GM21619 (cell line): ENCODE measurements at regions not wholly inside any gene's neighbourhood (a gene's known extent, or its start where the extent isn't known, plus 50 kb on each side); places are given as distances from the start of the nearest gene placed in this dataset.
"Not testable (repeated sequence)": the region's sequence is repeated elsewhere in the genome, so short reads cannot be mapped to it uniquely, and the experiment has no call there.

Experiments used
- ATAC-seq: cut with Tn5 transposase; IDR thresholded peaks from one replicate; pipeline ENCODE4 v1.9.1; 2021; ENCODE audit not compliant: unreplicated experiment

DNA sequence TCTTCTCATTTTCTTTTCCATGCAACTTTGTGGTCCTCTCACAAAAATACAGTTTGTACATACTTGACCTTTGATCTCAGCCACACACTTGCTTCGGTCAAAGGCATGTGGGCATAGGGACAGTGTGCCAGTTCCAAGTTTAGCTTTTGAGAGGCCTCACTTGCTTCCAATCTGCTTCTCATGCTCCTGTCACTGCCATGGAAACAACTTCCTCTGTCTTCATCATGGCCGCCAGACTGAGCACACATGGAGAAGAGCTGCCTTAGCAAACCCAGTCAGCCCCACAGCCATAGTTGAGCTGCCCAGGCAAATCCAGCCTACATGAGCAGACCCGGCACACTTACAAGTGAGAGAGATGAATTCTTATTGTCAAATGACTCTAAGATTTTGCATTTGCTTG lies 138.2 kb upstream of the TUSC1 start:
- ATAC-seq: no peak

DNA sequence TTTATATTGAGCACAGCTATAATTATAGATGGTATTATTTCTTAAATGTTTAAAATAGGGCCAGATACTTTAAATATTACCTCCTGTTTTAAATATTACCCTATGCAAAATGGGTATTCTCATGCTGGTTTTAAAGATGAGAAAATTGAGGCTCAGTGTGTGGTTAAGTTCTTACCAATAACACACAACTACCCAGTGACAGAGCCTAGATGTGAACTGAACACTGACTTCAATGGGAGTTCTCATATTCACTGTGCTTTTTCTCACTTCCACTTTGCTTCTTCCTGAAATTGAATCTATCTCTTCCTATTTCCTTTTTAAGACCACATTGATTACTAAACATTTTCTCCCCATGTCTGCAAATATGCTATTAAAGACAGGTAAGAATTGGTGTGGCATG lies 135.8 kb upstream of the TUSC1 start:
- ATAC-seq: no peak

DNA sequence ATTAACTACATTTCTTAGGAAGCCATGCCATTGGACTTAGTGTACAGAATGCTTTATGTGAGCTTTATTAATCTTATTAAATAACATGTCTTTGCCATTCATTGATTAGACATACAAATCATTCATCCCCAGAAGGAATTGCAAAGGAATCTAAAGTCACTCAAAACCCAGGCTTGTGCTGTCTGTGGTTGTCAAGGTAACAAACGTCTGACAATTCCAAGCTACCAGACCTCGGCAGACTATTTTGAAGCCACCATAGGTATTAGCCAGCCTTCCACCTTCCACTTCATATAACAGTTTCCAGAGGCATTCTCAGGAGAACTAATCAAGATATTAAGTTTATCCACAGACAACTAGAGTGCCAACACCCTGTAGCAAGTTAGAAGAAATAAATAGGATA lies 135.2 kb upstream of the TUSC1 start:
- ATAC-seq: no peak

DNA sequence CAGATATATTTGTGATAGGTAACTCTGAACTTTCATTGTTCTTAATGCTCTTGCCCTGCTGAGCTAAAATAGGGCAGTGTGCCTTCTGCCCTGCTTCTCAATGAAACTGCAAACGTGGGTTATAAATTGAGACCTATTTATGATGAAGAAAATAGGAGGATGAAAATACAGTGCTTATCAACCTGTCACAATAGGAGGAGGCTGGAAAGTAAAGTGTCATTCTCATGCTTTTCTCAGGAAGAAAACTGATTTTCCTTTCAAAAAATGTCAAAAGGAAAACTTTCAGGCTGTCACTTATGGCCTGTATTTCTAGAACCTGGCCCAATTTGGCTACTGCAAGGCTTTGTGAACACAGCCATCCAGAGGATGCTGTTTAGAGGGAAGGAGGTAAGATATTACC lies 130.3 kb upstream of the TUSC1 start:
- no peak for ATAC-seq

DNA sequence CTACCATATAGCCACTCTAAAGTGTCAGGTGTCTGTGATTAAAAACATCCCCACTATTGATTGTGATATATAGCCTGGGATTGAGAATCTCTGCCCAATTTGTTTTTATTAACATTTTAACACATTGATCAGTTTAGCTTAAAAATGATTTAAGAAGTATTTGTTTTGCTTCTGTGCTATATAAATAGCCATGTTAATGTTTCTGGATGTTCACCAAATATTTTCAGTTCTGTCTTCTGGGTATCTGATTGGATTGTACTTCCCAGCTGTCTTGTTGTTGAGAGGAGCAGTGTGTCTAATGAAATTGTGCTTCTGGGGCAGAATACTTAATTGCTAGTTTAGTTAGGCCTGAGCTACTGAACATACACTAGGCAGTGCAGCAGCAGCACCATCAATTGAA lies 126.6 kb upstream of the TUSC1 start:
- no peak for ATAC-seq

DNA sequence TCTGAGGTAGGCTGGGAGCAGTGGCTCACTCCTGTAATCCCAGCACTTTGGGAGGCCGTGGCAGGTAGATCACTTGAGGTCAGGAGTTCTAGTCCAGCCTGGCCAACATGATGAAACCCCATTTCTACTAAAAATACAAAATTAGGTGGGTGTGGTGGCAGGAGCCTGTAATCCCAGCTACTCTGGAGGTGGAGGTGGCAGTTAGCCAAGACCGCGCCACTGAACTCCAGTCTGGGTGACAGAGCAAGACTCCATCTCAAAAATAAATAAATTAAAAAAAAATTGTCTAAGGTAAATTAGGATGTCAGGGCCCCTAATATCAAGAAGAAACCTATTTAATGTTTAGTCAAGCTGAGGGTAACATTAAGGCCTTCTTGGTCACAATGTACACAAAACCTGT lies 123.7 kb upstream of the TUSC1 start:
- ATAC-seq: not testable (repeated sequence)

DNA sequence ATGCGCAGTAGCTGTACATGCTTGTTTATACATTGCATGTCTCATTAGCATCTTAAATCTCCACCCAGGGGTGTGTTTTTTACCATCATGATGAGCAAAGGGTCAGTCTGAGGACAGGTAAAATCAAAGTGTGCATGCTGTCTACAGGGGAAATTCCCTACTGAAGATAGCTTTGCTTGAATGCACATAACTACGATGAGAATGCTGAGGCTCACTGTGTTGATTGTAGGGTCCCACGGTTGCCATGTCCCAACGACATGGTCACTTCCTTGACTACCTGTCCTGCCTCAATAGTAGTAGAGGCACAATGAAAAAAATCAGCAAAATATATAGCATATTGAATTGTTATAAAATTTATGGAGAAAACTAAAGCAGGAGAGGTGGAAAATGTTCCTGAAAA lies 95.6 kb upstream of the TUSC1 start:
- ATAC-seq: no peak

DNA sequence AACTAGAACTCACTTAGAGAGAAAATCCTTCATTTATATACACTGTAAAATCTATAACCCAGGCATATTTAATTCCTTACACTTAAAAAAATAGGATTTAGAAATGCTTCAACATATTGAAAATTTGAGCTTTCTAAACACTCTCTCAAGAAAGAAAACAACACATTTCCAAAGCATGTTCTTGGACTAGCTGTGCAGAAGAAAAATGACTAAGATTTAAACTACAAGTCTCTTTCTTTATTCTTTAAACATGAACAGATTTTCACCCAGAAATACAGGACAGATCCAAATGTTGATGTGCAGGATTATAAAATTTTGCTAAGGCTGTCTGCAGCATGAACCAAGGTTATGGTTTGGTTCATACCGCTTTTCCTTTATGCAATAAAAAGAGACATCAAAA lies 77.7 kb upstream of the TUSC1 start:
- ATAC-seq: no peak

DNA sequence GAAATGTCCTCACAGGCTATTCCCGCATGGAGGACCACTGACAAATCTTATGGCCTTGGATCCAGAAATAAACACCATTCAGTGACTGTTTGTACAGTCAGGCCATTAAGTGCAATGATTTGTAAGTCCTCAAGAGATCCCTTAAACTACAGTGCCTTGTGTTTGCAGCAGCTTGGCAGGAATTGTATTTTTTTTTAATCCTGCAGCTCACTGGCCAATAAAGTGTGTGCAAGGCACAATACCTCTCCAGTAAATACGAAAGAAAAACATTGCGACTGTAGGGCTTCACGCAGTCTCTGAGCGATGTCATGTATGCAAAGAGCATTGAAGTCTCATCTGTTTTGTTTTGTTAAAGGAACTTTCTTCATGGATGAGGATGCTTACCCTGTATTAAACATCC lies 74.2 kb upstream of the TUSC1 start:
- no peak for ATAC-seq

DNA sequence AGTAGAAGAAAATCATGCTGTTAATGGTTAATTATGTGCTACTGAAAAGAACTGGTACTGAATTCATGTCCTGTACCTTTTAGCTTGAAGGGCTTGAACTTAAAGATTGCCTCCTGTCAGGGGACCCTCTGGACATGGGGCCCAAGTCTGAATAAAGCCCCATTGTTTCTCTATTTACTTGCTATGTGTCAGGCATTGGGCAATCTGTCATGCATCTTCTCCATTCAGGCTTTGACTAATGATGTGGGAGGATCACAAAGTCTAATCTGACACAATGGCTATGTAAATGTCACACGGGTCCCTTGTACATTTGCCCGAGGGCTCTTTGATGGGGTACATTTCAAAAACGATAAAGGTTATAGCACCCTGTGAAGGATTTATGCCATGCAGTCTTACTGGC lies 64.0 kb upstream of the TUSC1 start:
- no peak for ATAC-seq

DNA sequence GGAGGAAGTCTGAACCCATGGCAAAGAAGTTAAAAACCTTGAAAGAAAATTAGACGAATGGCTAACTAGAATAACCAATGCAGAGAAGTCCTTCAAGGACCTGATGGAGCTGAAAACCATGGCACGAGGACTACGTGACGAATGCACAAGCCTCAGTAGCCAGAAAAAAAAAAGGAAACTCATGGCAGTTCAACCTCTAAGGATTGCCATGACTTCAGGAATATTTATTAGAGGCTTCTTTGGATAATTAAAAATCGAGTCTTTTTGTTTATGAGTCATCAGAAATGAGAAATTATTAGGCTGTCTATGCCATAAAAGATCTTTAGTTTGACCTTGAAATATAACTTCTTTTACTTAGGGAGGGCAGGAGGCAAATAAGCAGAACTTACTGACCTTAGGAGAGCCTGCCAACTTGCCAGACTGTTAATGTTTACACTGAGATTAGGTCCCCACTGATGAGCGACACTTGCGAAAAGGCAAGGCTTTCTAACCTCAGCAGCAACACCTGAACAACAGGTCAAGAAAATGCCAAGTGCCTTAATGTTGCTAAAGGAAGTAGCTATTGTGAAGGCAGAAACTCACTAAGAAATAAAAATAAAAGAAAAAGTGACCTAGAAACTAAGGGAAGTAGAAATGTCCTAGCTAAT lies 55.2 kb upstream of the TUSC1 start:
- ATAC-seq: no peak

DNA sequence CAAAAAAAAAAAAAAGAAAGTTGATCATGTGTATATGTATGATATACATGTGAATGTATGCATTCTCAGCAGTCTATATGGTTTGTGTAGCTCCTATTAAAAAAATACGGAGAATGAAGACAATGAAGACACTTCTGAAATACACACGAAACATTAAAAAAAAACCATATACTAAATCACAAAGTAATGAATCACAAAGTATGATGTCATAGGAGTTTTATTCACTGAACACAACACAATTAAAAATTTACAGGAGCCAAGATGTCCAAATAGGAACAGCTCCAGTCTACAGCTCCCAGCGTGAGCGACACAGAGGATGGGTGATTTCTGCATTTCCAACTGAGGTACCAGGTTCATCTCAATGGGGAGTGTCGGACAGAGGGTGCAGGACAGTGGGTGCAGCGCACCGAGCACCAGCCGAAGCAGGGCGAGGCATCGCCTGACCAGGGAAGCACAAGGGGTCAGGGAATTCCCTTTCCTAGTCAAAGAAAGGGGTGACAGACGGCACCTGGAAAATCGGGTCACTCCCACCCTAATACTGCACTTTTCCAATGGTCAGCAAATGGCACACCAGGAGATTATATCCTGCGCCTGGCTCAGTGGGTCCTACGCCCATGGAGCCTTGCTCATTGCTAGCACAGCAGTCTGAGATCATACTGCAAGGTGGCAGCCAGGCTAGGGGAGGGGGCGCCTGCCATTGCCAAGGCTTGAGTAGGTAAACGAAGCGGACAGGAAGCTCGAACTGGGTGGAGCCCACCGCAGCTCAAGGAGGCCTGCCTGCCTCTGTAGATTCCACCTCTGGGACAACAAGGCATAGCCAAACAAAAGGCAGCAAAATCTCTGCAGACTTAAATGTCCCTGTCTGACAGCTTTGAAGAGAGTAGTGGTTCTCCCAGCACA lies 53.9 kb upstream of the TUSC1 start:
- not testable (repeated sequence) for ATAC-seq
